Lung (tissue), 11 donors: ENCODE measurements at regions not wholly inside any gene's neighbourhood (a gene's known extent, or its start where the extent isn't known, plus 50 kb on each side); places are given as distances from the start of the nearest gene placed in this dataset.

Source experiments
- ATAC-seq: fragments of 200-7000 bp; cut with Tn5 transposase; one replicate; pipeline ENCODE4 v1.9.1; 2020; ENCODE audit warnings: moderate number of reproducible peaks; ENCODE audit not compliant: insufficient read depth, low FRiP score
- DNase-seq, 3 donors: peaks; one replicate each; pipeline ENCODE4 v3.0.0-alpha.2; 2013 to 2017
- H3K27ac ChIP-seq, 2 donors: one replicate each; pipeline ENCODE4 v1.5.1; 2013; ENCODE audit warnings: mild to moderate bottlenecking in 2 of 2, moderate library complexity in 2 of 2, control low read depth in 1 of 2, inconsistent platforms in 1 of 2, low read depth in 1 of 2, low read length in 1 of 2
- H3K27me3 ChIP-seq, 3 donors: one replicate each; pipeline ENCODE4 v1.5.1; 2013; ENCODE audit warnings: low read length in 2 of 3; ENCODE audit not compliant: control insufficient read depth in 3 of 3, insufficient read depth in 3 of 3
- H3K36me3 ChIP-seq, 4 donors: one replicate each; pipeline ENCODE4 v1.5.1; 2013; ENCODE audit warnings: low read length in 4 of 4, mild to moderate bottlenecking in 1 of 4, moderate library complexity in 1 of 4; ENCODE audit not compliant: control insufficient read depth in 4 of 4, insufficient read depth in 4 of 4
- H3K4me1 ChIP-seq, 5 donors: one replicate each; pipeline ENCODE4 v1.5.1; 2013; ENCODE audit warnings: low read length in 5 of 5, mild to moderate bottlenecking in 2 of 5, moderate library complexity in 1 of 5; ENCODE audit not compliant: control insufficient read depth in 5 of 5, insufficient read depth in 5 of 5
- H3K4me3 ChIP-seq: one replicate; pipeline ENCODE4 v1.5.1; 2013; ENCODE audit warnings: mild to moderate bottlenecking, control low read depth, moderate library complexity
- H3K9ac ChIP-seq, 2 donors: one replicate each; pipeline ENCODE4 v1.5.1; 2013; ENCODE audit warnings: low read length in 2 of 2, control low read depth in 1 of 2; ENCODE audit not compliant: insufficient read depth in 1 of 2
- H3K9me3 ChIP-seq, 4 donors: one replicate each; pipeline ENCODE4 v1.5.1; 2013; ENCODE audit warnings: low read length in 3 of 4, mild to moderate bottlenecking in 1 of 4, moderate library complexity in 1 of 4; ENCODE audit not compliant: control insufficient read depth in 4 of 4, insufficient read depth in 3 of 4
- WGBS, 2 donors: extraction: QIAGEN DNeasy Blood & Tissue Kit; methylation state at CpG; one replicate each; pipeline ENCODE4 v1.1.7; 2013; 5-methylcytosine and 5-hydroxymethylcytosine counted together
- TF ChIP-seq, protein P1 (sequence below): IDR thresholded peaks from 2 replicates; pipeline ENCODE4 v1.5.1; 2012; ENCODE audit warnings: mild to moderate bottlenecking; ENCODE audit errors: control extremely low read depth, extremely low read depth
- donor health status: control.
- donor health status: control.
- donor health status: Bipolar disorder and iron deficiency.
- donor health status: healthy.
- donor health status: DM: yes; HTN: yes; CAD: no.

DNA sequence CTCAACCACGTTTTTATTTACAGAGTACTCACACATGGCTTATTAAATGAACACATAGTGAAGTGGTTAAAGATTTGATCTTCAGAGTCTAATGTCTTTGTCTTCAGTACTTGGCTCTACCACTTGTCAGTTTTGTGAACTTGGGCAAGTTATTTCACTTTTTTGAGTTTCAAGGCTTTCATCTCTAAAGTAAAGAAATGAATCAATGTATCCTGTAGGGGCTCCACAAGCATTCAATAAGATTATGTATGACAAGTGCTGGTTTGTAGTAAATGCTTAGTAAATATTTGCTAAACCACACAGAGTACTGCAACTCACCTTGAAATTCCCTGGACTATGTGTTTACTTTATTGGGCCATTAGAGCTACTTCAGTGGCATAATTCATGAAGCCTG is 446.0 kb upstream of the GOT2 start:
- DNase-seq = no peak
- TF ChIP-seq, protein P1, sequence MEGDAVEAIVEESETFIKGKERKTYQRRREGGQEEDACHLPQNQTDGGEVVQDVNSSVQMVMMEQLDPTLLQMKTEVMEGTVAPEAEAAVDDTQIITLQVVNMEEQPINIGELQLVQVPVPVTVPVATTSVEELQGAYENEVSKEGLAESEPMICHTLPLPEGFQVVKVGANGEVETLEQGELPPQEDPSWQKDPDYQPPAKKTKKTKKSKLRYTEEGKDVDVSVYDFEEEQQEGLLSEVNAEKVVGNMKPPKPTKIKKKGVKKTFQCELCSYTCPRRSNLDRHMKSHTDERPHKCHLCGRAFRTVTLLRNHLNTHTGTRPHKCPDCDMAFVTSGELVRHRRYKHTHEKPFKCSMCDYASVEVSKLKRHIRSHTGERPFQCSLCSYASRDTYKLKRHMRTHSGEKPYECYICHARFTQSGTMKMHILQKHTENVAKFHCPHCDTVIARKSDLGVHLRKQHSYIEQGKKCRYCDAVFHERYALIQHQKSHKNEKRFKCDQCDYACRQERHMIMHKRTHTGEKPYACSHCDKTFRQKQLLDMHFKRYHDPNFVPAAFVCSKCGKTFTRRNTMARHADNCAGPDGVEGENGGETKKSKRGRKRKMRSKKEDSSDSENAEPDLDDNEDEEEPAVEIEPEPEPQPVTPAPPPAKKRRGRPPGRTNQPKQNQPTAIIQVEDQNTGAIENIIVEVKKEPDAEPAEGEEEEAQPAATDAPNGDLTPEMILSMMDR = no peak
- WGBS, 2 donors = 22 to 59% methylated on average over 1 of the region's 1 CpG
- H3K9ac ChIP-seq = no peak overlapping the region
- no peak for ATAC-seq
- no peak overlapping the region for H3K27ac ChIP-seq
- peaks cover 0 to 11% (median 1%) of the 10 kb centered on the region in 4 donors for H3K9me3 ChIP-seq
- no peaks in the 10 kb centered on the region for H3K4me1 ChIP-seq
- no peaks in the 10 kb centered on the region for H3K27me3 ChIP-seq
- H3K36me3 ChIP-seq = no peaks in the 10 kb centered on the region
- H3K4me3 ChIP-seq = no peak overlapping the region

DNA sequence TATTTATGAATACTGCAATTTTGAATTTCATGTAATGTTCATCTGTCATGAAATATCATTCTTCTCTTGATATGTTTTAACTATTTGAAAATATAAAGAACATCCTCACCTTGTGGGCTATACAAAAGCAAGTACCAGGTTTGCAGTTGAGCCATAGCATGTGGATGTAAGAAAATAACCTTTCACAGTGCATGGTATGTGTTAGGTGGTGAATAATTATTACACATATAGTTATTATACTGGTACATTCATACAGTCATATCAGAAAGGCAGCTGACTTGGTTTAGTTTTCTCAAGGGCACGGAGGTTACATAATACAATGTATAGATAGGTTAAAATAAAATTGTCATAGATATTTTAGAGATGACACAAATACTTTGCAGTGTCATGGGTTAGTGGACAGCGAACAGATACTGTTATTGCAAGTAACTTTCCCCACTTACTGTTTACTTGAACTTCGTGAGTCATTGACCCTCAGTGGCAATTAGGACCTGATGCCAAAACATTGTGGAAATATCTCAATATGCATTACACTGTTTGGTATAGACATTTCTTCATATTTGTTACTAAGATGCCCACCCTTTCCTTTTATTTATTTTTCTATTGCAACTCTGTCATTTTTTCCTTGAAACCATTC is 445.4 kb upstream of the GOT2 start:
- WGBS, 2 donors = 61 to 76% methylated on average over 3 of the region's 3 CpGs
- Histone ChIP-seq H3K27me3 (no peaks in the 10 kb centered on the region), H3K27ac (no peak overlapping the region), H3K9ac (no peak overlapping the region), H3K4me1 (no peaks in the 10 kb centered on the region), H3K36me3 (no peaks in the 10 kb centered on the region), H3K4me3 (no peak overlapping the region), H3K9me3 (peaks cover 0 to 9% (median under 1%) of the 10 kb centered on the region in 4 donors)
- DNase-seq = no peak
- TF ChIP-seq, protein P1 = no peak
- ATAC-seq = no peak

DNA sequence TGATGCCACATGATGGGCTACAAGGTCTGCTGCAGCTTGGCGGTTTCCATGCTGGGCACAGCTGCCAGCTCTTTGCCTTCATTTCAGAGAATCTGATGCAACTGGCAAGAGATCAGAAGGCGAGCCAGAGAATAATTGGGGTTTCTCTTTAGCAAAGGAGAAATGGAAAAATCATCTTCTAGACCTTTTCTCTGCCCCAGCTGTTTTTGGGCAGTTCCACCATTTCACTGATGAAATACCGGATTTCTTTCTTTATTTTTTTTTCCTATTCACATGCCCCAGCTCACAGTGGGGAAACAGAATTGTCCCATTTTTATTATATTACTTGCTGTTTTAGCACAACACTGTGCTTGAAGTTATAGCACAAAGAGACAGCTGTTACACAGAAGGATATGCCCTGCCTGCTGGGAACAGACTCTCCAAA is 439.3 kb upstream of the GOT2 start:
- Histone ChIP-seq H3K9me3 (no peaks in the 10 kb centered on the region), H3K9ac (no peak overlapping the region), H3K4me3 (no peak overlapping the region), H3K4me1 (peaks cover 0 to 3% (median 0%) of the 10 kb centered on the region in 5 donors), H3K27me3 (no peaks in the 10 kb centered on the region), H3K36me3 (no peaks in the 10 kb centered on the region), H3K27ac (no peak overlapping the region)
- DNase-seq = no peak
- 84 to 93% methylated on average over 3 of the region's 3 CpGs for WGBS, 2 donors
- no peak for ATAC-seq
- TF ChIP-seq, protein P1 = no peak
